Panc1 (cell line): ENCODE measurements at regions not wholly inside any gene's neighbourhood (a gene's known extent, or its start where the extent isn't known, plus 50 kb on each side); places are given as distances from the start of the nearest gene placed in this dataset.

ENCODE experiments used
- POLR2AphosphoS5 ChIP-seq: IDR thresholded peaks from 2 replicates; pipeline ENCODE4 v1.6.1; 2012; ENCODE audit warnings: mild to moderate bottlenecking, low read depth, low read length, moderate library complexity
- SIN3A ChIP-seq: IDR thresholded peaks from 2 replicates; pipeline ENCODE4 v1.6.1; 2012; ENCODE audit warnings: low read depth, mild to moderate bottlenecking, low read length, moderate library complexity, borderline replicate concordance; ENCODE audit not compliant: insufficient read depth
- TF ChIP-seq, protein P1 (sequence below): fragments of 450-650 bp; IDR thresholded peaks from 2 replicates; pipeline ENCODE4 v1.5.1; 2017; ENCODE audit warnings: mild to moderate bottlenecking
- TF ChIP-seq, protein P2 (sequence below), 2 experiments: IDR thresholded peaks; 2 replicates each; pipeline ENCODE4 v1.6.1; 2011 to 2012; ENCODE audit warnings: low read depth in 2 of 2, control low read depth in 1 of 2, low read length in 1 of 2, mild to moderate bottlenecking in 1 of 2, moderate library complexity in 1 of 2; ENCODE audit not compliant: insufficient read depth in 1 of 2

DNA sequence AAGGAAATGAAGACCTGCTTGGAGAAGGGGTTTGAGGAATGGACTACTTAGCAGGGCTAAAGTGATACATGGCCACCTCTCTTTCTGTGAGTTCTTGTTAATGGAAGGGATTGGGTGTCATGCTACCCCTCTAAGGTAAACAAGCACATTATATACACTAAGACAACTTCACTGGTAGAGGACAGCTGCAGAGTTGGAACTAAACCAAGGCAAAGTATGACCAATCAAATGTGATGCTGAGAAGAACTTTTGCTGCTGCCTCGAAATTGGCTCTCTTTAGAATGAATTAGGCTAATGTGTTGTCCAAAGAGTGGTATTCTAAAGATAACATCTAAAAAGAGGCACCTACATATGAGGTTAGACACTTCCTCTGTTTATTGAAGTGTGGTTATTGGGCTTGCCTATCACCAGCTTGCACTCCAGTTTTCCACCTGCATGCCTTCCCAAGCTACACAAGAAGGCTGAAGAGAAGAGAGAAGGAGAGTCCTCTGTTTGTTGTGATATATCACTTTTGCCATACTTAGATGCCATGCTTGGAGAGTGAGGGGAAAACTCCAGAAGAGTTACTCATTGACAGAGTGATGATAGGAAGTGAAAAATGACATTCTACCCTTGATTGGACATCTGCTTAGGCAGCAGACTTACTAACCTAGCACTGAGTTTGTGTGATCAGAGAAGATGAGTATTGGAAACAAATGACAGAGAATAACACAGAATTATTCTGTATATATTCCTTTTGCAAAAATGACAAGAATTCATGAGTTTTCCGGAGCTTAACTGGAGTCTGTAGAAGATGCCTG, 536.1 kb downstream of the ZNF608 start:
- TF ChIP-seq, protein P1, sequence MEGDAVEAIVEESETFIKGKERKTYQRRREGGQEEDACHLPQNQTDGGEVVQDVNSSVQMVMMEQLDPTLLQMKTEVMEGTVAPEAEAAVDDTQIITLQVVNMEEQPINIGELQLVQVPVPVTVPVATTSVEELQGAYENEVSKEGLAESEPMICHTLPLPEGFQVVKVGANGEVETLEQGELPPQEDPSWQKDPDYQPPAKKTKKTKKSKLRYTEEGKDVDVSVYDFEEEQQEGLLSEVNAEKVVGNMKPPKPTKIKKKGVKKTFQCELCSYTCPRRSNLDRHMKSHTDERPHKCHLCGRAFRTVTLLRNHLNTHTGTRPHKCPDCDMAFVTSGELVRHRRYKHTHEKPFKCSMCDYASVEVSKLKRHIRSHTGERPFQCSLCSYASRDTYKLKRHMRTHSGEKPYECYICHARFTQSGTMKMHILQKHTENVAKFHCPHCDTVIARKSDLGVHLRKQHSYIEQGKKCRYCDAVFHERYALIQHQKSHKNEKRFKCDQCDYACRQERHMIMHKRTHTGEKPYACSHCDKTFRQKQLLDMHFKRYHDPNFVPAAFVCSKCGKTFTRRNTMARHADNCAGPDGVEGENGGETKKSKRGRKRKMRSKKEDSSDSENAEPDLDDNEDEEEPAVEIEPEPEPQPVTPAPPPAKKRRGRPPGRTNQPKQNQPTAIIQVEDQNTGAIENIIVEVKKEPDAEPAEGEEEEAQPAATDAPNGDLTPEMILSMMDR, result no peak
- TF ChIP-seq POLR2AphosphoS5 (no peak), SIN3A (no peak)
- TF ChIP-seq, protein P2, sequence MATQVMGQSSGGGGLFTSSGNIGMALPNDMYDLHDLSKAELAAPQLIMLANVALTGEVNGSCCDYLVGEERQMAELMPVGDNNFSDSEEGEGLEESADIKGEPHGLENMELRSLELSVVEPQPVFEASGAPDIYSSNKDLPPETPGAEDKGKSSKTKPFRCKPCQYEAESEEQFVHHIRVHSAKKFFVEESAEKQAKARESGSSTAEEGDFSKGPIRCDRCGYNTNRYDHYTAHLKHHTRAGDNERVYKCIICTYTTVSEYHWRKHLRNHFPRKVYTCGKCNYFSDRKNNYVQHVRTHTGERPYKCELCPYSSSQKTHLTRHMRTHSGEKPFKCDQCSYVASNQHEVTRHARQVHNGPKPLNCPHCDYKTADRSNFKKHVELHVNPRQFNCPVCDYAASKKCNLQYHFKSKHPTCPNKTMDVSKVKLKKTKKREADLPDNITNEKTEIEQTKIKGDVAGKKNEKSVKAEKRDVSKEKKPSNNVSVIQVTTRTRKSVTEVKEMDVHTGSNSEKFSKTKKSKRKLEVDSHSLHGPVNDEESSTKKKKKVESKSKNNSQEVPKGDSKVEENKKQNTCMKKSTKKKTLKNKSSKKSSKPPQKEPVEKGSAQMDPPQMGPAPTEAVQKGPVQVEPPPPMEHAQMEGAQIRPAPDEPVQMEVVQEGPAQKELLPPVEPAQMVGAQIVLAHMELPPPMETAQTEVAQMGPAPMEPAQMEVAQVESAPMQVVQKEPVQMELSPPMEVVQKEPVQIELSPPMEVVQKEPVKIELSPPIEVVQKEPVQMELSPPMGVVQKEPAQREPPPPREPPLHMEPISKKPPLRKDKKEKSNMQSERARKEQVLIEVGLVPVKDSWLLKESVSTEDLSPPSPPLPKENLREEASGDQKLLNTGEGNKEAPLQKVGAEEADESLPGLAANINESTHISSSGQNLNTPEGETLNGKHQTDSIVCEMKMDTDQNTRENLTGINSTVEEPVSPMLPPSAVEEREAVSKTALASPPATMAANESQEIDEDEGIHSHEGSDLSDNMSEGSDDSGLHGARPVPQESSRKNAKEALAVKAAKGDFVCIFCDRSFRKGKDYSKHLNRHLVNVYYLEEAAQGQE (IDR thresholded peaks at IDR 0.05; ENCODE audit: insufficient read depth in 1 of 2, low read depth in 2 of 2, low read length in 1 of 2), result no peak
